Heart left ventricle (tissue), 16 donors: ENCODE measurements at regions not wholly inside any gene's neighbourhood (a gene's known extent, or its start where the extent isn't known, plus 50 kb on each side); places are given as distances from the start of the nearest gene placed in this dataset.
"Not testable (repeated sequence)": the region's sequence is repeated elsewhere in the genome, so short reads cannot be mapped to it uniquely, and the experiment has no call there.

Experiments
- ATAC-seq, 4 donors: fragments of 200-7000 bp; cut with Tn5 transposase; one replicate each; pipeline ENCODE4 v1.9.1; 2020 to 2022; ENCODE audit warnings: moderate library complexity in 4 of 4, mild to moderate bottlenecking in 3 of 4, moderate number of reproducible peaks in 1 of 4
- DNase-seq, 5 donors: peaks; one replicate each; pipeline ENCODE4 v3.0.0-alpha.2; 2020
- H3K27ac ChIP-seq, 12 donors: fragments of 200-600 bp; sonication (generic) in 4 of 12; one replicate each; pipeline versions ENCODE4 v1.5.0 to v1.8.0; 2016 to 2022; ENCODE audit warnings: mild to moderate bottlenecking in 2 of 12
- H3K27me3 ChIP-seq, 9 donors: fragments of 200-600 bp; sonication (generic) in 2 of 9; one replicate each; pipeline versions ENCODE4 v1.5.1 to v1.8.0; 2016 to 2022; ENCODE audit warnings: mild to moderate bottlenecking in 3 of 9
- H3K36me3 ChIP-seq, 9 donors: fragments of 200-600 bp; sonication (generic) in 2 of 9; one replicate each; pipeline versions ENCODE4 v1.5.0 to v1.8.0; 2018 to 2022; ENCODE audit warnings: mild to moderate bottlenecking in 2 of 9
- H3K4me1 ChIP-seq, 12 donors: fragments of 200-600 bp; sonication (generic) in 4 of 12; one replicate each; pipeline versions ENCODE4 v1.5.0 to v1.8.0; 2016 to 2022; ENCODE audit warnings: mild to moderate bottlenecking in 3 of 12
- H3K4me3 ChIP-seq, 12 donors: fragments of 200-600 bp; sonication (generic) in 4 of 12; one replicate each; pipeline versions ENCODE4 v1.5.0 to v1.8.0; 2017 to 2022; ENCODE audit warnings: mild to moderate bottlenecking in 9 of 12, moderate library complexity in 4 of 12
- H3K9me3 ChIP-seq, 12 donors: fragments of 200-600 bp; sonication (generic) in 4 of 12; one replicate each; pipeline versions ENCODE4 v1.5.0 to v1.8.0; 2016 to 2022; ENCODE audit warnings: mild to moderate bottlenecking in 1 of 12
- POLR2A ChIP-seq, 2 donors: fragments of 450-650 bp; IDR thresholded peaks; one replicate each; pipeline ENCODE4 v1.6.1; 2017; ENCODE audit warnings: antibody characterized with exemption in 2 of 2, mild to moderate bottlenecking in 2 of 2, moderate library complexity in 2 of 2
- WGBS, 4 donors: extraction: QIAGEN DNeasy Blood & Tissue Kit in 2 of 4; methylation state at CpG; one replicate each; pipeline versions ENCODE4 v1.1.5 to v1.1.7; 2013 to 2018; 5-methylcytosine and 5-hydroxymethylcytosine counted together
- intact Hi-C, 10 donors: fragments of 100-400 bp; cut with DNase I; formaldehyde crosslinking; loops; one replicate each; pipeline versions ENCODE4 v1.11.1 to v1.14.2; 2022
- TF ChIP-seq, protein P1 (sequence below), 12 donors: fragments of 200-600 bp; sonication (generic) in 4 of 12; IDR thresholded peaks; one replicate each; pipeline versions ENCODE4 v1.5.0 to v1.8.0; 2018 to 2022; ENCODE audit warnings: antibody characterized with exemption in 12 of 12, mild to moderate bottlenecking in 5 of 12
- donor health status: ischemic (EF 13 %, LVEDD 7.1; RV severe dilation, severe dysfunction).
- donor health status: healthy with polysubstance abuse.
- donor health status: DM: no; HTN: yes; CAD: no.
- donor health status: DM: no; HTN: no; CAD: no.
- donor health status: ischemic (EF 25% LVEDD 6.9; RV normal size, moderate dysfunction).
- donor health status: ischemic (EF 25% LVEDD 5.7; RV mildly dilated, moderate dysfunction).
- donor health status: healthy.
- donor health status: DM: yes; HTN: yes; CAD: no.
- donor health status: ischemic (EF 35%, LVEDD 5.7; RV mildly dilated, moderate dysfunction).
- donor health status: nonischemic (EF 11% LVEDD 7.7; RV severe dilation, severe dysfunction).
- donor health status: DM: yes; HTN: yes; CAD: no.
- donor health status: PGD.
- donor health status: ischemic (EF 29% LVEDD 5.4; RV normal size, mild dysfunction).
- donor health status: nonischemic (EF 23%, LVEDD 6.1; RV moderate dilation, normal function).

DNA sequence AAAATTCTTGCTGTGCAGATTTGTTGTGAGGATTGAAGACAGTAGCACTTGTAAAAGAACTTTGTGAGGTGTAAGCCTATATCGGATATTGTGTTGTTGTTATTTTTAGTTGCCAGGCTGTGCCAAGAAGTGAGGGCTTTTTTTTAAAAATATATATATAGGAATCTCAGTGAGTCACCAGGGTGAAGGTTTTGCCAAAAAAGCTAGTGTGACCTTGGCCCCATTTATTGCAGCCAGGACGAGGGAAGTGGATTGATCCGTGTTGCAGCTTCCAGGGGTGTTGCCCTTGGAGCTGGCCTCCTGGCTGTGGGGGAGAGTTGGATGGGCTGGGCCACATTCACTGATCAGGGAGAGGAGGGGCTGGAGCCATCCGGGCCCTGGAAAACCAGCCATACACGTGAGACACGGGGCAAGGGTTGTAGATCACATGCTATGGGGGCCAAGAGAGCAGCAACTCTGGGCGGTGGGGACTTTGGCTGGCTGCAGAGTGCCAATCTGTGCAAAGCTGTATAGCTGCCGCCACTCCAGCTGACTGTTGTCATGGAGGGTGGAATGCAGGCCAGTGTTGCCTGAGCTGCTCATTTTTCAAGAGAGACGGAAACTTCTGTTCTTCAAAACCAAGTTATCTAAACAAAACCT lies 273.0 kb upstream of the TEKT4 start:
- H3K36me3 ChIP-seq, intact Hi-C loops, H3K27ac ChIP-seq, H3K27me3 ChIP-seq, DNase-seq, H3K9me3 ChIP-seq, H3K4me3 ChIP-seq, ATAC-seq, H3K4me1 ChIP-seq: not testable (repeated sequence)
- whole genome bisulfite sequencing, 4 donors, result 21 to 45% (median 28%) methylated on average over 5 to 9 of the region's 9 CpGs

- H3K27me3 ChIP-seq, DNase-seq, H3K36me3 ChIP-seq, H3K4me3 ChIP-seq, intact Hi-C loops, H3K9me3 ChIP-seq, ATAC-seq, H3K27ac ChIP-seq, H3K4me1 ChIP-seq: not testable (repeated sequence)
- WGBS, 4 donors, result 83 to 97% (median 90%) methylated on average over 2 to 4 of the region's 4 CpGs
Measured at GRCh38 chr2:94600929-94601328, 270.3 kb upstream of the TEKT4 start.

- 77 to 82% (median 78%) methylated on average over 7 of the region's 7 CpGs for WGBS, 4 donors
- intact Hi-C loops, result no loop called here
- Histone ChIP-seq H3K27ac (no peak overlapping the region), H3K4me1 (no peaks in the 10 kb centered on the region), H3K27me3 (no peaks in the 10 kb centered on the region), H3K36me3 (no peaks in the 10 kb centered on the region), H3K9me3 (no peaks in the 10 kb centered on the region), H3K4me3 (no peak overlapping the region)
- DNase-seq (no peak), ATAC-seq (no peak)
- no peak for TF ChIP-seq POLR2A (IDR thresholded peaks at IDR 0.05)
- TF ChIP-seq, protein P1, sequence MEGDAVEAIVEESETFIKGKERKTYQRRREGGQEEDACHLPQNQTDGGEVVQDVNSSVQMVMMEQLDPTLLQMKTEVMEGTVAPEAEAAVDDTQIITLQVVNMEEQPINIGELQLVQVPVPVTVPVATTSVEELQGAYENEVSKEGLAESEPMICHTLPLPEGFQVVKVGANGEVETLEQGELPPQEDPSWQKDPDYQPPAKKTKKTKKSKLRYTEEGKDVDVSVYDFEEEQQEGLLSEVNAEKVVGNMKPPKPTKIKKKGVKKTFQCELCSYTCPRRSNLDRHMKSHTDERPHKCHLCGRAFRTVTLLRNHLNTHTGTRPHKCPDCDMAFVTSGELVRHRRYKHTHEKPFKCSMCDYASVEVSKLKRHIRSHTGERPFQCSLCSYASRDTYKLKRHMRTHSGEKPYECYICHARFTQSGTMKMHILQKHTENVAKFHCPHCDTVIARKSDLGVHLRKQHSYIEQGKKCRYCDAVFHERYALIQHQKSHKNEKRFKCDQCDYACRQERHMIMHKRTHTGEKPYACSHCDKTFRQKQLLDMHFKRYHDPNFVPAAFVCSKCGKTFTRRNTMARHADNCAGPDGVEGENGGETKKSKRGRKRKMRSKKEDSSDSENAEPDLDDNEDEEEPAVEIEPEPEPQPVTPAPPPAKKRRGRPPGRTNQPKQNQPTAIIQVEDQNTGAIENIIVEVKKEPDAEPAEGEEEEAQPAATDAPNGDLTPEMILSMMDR (IDR thresholded peaks at IDR 0.05), result no peak
Measured at GRCh38 chr2:94602466-94602865, 268.8 kb upstream of the TEKT4 start.

DNA sequence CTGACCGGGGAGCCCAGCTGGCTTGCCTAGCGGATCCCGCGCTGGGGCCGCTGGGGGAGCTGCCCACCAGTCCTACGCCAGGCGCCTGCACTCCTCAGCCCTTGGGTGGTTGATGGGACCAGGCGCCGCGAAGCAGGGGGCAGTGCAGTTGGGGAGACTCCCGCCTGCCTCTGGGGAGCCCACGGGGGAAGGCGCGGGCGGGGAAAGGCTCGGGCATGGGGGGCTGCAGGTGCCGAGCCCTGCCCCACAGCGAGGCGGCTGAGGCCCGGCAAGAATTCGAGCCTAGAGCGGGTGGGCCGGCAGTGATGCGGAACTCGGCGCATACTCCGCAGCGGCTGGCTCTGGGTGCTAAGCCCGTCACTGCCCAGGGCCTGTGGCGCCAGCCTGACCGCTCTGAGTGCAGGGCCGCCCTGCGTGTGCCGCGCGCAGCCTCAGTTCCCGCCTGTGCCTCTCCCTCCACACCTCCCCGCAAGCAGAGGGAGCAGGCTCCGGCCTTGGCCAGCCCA lies 249.1 kb upstream of the TEKT4 start:
- ATAC-seq (no peak), DNase-seq (peak in 1 of 5 donors; percentile 37)
- H3K9me3 ChIP-seq, result peaks cover 0 to 2% (median 0%) of the 10 kb centered on the region in 12 donors
- TF ChIP-seq POLR2A (IDR thresholded peaks at IDR 0.05), result no peak
- TF ChIP-seq, protein P1 (IDR thresholded peaks at IDR 0.05), result no peak
- 39 to 87% (median 54%) methylated on average over 19 to 39 of the region's 39 CpGs for WGBS, 4 donors
- no peaks in the 10 kb centered on the region for H3K36me3 ChIP-seq
- H3K4me3 ChIP-seq, result peak overlapping the region in 5 of 12 donors; percentile 21 to 43 (median 27)
- H3K27me3 ChIP-seq, result peaks cover 0 to 12% (median 0%) of the 10 kb centered on the region in 9 donors
- H3K4me1 ChIP-seq, result no peaks in the 10 kb centered on the region
- intact Hi-C loops, result no loop called here
- no peak overlapping the region for H3K27ac ChIP-seq

- DNase-seq, ATAC-seq, intact Hi-C loops, H3K4me3 ChIP-seq, H3K4me1 ChIP-seq, H3K27ac ChIP-seq, H3K27me3 ChIP-seq, H3K36me3 ChIP-seq, H3K9me3 ChIP-seq: not testable (repeated sequence)
- 20 to 38% (median 30%) methylated on average over 1 of the region's 1 CpG for WGBS, 4 donors
Measured at GRCh38 chr2:94628953-94629352, 242.3 kb upstream of the TEKT4 start.

GRCh38 chr2:94641397-94641796 lies 229.8 kb upstream of the TEKT4 start:
- H3K4me1 ChIP-seq, H3K36me3 ChIP-seq, ATAC-seq, DNase-seq, H3K4me3 ChIP-seq, H3K27ac ChIP-seq, H3K9me3 ChIP-seq, intact Hi-C loops, H3K27me3 ChIP-seq: not testable (repeated sequence)
- 36 to 76% (median 61%) methylated on average over 2 of the region's 2 CpGs for WGBS, 4 donors

- intact Hi-C loops, DNase-seq, ATAC-seq, H3K9me3 ChIP-seq, H3K4me1 ChIP-seq, H3K4me3 ChIP-seq, H3K27me3 ChIP-seq, H3K27ac ChIP-seq, H3K36me3 ChIP-seq: not testable (repeated sequence)
- 71 to 78% (median 73%) methylated on average over 5 of the region's 5 CpGs for WGBS, 4 donors
Measured at GRCh38 chr2:94652131-94652530, 219.1 kb upstream of the TEKT4 start.

GRCh38 chr2:94669858-94670257 lies 201.4 kb upstream of the TEKT4 start:
- H3K27ac ChIP-seq, H3K4me3 ChIP-seq, DNase-seq, ATAC-seq, intact Hi-C loops, H3K4me1 ChIP-seq, H3K9me3 ChIP-seq, H3K27me3 ChIP-seq, H3K36me3 ChIP-seq: not testable (repeated sequence)
- 54 to 89% (median 64%) methylated on average over 1 of the region's 1 CpG for WGBS, 4 donors

DNA sequence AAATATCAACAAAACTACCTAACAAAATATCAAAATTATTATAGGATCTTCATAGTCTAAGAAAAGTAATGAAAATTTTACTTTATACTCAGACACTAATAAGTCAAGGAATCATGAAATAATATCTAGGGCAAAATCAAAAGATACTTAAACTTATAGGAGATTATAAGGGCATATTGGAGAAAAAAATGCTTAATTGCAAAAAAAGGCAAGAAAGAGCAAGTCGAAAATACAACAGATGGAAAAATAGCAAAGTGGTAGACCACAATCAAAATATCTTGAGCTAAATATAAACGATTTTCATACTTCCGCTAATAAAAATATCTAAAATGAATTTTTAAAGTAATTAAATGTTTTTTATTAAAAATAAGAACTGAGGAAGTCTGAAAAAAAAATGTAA lies 177.0 kb upstream of the TEKT4 start:
- H3K4me1 ChIP-seq, H3K9me3 ChIP-seq, H3K36me3 ChIP-seq, H3K27ac ChIP-seq, DNase-seq, ATAC-seq, H3K27me3 ChIP-seq, intact Hi-C loops, H3K4me3 ChIP-seq: not testable (repeated sequence)
- 80 to 86% (median 81%) methylated on average over 3 of the region's 3 CpGs for WGBS, 4 donors
